Activated T-helper 9 cell treated with anti-CD3 and anti-CD28 coated beads, Interleukin-2, amount 50 U/mL, for 16 hours (primary cell): ENCODE measurements at regions not wholly inside any gene's neighbourhood (a gene's known extent, or its start where the extent isn't known, plus 50 kb on each side); places are given as distances from the start of the nearest gene placed in this dataset.
A peak's percentile ranks its signal among the peaks of the same experiment; 100 is the strongest.
"Not testable (repeated sequence)": the region's sequence is repeated elsewhere in the genome, so short reads cannot be mapped to it uniquely, and the experiment has no call there.

Source experiments
- DNase-seq: peaks from one replicate; pipeline ENCODE4 v3.0.0-alpha.2; 2020; ENCODE audit warnings: low read depth

DNA sequence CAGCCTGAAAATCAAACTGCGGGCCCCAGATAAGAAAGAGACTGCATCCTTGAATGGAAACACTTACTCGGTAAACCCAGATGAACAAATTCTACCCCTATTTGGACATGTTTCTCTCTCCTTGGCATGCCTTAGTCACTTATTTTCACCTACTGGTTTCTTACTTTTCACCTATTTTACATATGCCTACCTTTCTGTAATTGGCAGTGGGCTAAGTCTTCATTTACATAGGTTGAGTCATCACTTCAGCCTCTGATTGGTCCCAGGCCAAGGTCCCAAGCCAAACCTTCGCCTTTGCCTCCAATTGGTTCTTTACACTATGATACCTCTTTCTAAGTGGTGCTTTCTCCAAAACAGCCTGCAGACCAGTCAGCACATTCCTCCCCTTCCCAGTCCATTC, 111.3 kb downstream of the DYRK2 start:
- no peak for DNase-seq

DNA sequence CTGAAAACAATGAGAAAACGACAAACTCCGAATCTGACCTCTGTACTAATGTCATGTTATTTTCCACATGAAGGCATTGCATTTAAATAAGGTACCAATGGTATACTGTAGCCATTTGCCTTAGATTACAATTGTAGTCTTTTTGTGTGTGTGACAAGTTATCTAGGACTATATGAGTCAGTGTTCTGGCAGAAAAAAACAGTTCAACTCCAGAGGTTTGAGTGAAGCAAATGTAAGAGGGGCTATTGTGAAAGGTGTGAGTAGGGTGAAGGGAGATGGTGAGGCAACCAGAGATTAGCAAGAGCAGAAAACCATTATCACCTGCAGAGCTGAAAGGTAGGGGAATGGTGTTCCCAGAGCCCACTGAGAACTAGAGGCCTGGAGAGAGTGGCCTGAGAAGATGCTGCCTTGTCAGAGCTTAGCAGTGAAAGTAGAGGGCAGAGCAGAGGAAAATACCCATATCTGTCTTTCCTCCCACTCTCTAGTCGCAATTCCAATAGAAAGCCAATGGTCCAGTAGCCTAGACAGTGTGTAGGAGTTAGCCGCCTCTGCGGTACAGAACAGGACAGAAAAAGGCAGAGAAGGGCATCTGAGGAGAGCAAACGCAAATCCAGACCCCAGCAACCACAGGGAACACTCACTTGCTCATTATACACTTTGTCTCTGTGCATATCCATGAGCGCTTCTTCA, 112.2 kb downstream of the DYRK2 start:
- no peak for DNase-seq

DNA sequence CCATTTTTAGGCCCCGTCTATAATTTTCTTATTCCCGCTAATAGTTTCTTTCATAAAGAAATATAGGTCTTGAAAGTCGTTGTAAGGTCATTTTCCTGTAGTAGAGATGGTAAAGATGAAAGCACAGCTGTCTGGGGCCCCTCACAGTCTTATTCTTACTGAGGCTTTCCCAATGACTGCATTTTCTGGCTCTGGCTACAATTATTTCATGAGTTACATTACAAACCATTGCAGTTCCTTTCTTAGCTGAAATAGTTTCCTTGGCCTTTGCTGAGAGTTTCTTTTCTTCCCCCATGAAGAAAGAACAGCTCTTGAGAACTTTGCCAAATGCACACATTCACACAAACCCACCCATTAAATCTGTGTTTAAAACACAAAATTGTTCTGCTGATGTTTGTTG, 113.0 kb downstream of the DYRK2 start:
- DNase-seq, result no peak

DNA sequence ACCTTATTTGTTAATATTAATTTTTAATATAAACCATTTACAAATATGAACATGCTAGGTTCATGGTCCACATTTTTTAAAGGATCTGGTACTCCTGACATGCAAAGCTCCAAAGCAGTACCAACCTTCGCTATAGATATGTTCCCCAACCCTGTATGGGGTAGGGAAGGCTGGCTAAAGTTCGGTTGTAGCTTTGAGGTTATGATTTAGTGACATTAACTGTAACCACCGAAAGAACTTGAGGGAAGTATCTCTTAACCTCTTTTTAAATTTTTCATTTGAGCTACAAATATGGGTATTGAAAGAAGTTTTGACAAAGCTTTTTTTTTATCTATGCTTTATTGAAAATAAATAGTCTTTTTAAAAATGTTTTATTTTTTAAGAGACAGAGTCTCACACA, 115.5 kb downstream of the DYRK2 start:
- DNase-seq, result no peak

DNA sequence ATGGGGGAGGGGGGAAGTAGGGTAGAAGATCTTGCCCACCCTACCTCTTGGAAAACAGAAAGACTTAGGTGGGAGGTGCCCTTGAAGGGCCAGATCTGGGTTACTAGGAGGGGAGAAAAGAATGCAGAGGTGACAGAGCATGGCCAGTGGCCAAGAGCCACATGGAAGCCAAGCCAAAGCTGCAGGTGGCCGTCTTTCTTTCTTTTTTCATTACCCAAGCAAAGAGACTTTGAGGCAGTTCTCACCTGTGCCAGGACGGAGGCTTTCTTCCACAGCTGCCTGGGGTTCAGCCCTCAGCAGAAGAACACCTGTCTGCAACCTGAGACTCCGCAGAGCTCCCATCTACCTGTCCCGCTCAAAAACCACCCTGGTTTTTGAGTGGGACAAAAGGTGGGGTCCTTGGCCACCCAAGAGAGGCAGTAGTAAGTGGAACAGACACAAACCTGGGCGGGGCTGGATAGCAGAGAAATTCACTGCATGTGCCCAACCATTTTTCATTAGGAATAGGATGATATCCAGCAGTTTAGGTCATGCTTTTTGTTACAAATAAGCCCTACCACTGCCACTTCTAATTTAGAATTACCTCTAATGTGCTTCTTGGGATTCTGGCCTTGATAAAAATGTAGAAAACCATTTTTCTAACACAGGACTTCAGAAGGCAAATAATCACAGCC, 116.5 kb downstream of the DYRK2 start:
- DNase-seq, result no peak

DNA sequence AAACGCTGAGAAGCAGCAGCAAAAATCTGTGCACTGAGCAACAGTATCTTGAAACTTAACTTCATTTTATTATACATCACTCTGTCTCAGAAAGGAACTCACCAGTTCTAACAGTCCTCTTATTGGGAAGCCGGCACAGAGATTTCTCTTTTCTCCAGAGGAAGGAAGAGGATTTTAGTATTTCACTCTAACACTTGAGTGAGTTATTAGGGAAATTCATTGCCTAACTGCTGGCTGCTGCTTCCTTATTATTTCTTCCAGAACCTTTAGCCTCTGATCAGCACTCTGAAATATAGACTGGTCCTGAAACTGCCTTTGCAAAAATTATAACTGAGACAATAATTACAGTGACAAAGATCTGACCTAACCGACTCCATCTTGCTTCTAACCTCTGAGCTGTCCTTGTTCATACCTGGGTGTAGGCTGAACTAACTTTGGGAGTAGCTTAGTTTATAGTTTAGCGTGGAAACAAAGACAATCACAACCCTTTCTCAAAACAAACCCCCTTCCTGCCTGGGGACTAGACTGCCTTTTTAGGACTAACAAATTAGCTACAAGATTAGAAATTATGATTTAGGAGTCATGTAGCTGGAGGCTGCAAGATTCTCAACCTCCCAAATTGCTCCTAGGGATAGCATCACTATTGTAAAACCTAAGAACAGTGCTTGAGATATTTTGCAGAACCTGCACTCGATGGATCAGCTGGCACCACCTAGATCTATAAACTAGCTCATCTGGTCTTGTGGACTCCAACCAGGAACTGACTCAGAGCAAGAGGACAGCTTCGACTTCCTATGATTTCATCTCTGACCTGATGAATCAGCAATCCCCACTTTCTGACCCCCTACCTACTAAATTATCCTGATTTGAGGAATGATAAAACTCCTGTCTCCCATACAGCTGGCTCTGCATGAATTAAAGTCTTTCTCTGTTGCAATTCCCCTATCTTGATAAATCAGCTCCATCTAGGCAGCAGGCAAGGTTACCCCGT, 117.5 kb downstream of the DYRK2 start:
- DNase-seq, result no peak

DNA sequence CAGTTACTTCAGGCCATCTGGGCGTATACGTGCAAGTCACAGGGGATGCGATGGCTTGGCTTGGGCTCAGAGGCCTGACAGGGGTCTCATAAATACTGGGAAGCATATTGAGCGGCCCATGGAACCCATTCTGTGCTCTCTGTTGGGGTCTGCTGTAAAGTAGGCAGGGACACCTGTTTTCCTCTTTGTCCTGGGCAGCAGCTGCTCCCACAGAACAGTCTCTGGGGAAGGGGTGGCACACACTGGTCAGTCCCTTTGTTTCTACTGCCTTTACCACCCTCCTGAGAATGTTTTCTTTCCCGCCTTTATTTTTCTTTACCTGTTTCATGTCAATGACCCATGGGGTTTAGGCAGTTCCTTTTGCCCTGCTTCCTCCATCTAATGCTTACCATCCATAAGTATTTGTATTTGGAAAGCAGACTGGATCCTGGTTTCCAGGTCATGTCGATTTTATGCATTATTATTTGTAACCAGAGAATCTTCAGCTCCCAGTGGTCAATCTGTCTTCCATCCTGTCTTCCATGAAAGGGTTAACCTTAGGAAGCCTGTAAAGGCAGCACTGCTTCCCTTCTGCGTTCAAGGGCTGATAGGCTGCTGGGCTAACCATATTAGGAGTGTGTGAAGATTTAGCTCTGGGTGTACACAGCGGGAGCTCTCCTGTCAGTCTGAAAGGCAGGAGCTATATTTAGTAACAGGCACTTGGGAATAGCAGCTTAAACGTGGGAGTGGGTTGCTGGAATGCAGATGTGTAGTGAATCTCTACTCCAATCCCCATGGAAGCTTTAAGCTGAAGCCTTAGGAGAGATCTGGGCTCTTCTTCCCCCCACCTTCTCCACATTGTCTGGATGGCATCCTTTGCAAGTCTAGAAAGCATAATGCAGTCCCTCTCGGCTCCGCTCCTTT, 124.0 kb downstream of the DYRK2 start:
- DNase-seq, result no peak

DNA sequence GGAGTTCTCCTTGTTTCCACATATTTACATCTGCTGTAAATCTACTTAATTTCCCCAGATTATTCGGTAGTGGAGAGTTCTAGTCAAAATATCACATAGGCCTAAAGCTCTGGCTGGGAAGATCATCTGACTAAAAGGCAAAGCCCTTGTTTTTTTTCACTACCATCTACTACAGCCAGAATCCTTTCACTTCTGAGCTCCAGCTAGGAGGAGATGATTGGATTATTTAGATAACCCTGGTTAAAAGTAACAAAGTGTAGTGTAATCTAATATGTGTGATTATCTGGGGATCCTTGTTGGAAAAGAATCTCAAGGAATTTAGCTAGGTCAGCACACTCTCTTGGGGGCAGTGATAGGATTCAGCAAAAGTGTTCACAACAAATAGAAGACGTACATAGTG, 125.4 kb downstream of the DYRK2 start:
- DNase-seq, result no peak

DNA sequence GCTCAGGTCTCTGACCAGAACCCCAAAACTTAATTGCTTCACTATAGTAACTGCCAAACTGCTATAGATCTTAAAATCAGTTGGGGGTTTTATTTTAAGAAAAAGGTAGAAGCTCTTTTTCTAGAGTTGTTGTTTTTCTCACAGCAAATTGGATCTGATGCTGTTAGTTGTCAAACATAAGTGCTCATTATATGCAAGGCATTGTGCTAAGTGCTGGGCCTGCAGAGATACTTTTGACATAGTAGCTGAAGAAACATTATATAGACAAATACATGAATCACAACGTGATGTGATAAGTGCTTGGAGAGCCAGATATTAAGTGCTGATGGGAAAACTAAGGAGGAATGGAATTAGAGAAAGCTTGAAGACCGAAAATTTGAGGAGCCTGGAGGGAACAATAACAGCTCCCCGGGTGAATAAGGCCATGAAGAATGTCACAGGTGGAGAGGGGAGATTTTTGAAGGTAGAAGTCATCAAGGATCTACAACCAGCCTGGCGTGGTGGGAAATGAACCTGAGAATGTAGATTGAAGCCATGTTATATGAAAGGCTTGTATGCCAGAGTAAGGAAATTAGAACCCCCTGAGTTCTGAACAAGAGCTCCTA, 126.5 kb downstream of the DYRK2 start:
- DNase-seq, result no peak

DNA sequence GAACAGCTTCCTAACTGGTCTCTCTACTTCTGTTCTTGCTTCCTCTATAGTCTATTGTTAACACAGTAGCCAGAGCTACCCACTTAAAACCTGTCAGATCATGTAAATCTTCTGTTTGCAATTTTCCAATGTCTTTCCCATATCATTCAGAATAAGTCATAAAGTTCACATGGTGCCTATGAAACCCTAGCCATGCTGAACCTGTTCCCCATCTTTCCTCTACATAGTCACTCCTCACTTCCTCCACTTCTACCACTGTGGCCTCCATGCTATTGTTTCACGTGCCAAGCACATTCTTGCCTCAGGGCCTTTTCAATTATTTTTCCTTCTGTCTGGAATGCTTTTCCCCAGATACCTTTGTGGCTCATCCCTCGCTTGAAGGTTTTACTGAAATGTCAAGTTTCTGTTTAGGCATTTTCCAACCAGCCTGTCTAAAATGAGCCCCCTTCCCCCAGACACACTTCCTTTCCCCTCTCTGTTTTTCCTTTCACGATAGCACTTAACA, 132.1 kb downstream of the DYRK2 start:
- no peak for DNase-seq

DNA sequence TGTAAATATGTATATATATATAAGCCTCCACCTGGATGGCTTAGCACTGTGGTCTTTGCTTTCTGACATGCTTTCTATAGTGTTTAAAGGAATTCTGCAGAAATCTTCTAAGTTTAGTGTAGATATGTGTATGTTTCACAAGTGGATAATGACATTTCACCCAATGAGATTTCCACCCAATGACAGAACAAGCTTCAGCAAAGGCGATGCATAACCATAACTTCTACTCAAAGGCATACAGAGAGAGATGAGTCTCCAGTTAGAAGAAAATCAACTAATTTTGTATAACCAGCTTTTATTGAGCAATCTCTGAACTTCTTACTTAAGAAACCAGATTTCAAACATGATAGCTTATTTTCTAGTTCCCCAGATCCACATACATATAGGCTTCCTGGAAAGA, 134.0 kb downstream of the DYRK2 start:
- no peak for DNase-seq

DNA sequence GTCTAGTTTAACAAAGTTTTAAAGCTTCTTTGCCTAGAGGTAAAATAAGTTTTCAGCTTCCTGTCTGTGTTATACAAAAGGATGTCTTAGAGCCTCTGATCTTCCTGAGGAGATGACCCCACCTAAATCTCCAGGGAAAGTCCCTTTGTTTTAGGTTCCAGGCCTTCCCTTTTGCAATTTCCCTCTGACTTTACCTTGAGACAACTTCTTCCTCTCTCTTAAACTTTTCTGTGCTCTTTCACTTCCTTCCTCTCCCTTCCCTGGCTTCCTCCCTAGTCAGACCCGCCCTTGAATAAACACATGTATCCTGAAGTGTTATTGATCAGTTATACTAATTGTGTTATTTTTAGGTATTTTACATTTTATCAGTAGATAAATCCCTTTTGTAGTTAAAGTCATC, 134.8 kb downstream of the DYRK2 start:
- no peak for DNase-seq

DNA sequence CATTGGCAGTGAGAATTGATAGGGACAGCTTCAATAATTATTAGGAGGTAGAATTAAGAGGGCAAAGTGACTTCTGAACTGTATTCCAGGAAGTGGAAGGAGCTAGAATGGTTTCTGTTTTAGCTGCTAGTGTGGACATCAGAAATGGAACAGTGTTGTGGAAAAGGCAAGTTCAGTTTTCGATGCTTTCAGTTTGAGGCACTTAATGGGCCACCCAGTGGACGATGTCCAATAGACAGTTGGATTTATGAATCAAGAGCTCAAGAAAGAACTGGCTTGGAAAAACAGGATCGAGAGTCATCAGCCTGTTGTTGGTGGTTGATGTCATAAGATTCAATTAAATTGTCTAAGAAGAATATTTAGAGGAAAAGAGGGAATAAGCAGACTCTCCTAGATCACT, 136.3 kb downstream of the DYRK2 start:
- no peak for DNase-seq

DNA sequence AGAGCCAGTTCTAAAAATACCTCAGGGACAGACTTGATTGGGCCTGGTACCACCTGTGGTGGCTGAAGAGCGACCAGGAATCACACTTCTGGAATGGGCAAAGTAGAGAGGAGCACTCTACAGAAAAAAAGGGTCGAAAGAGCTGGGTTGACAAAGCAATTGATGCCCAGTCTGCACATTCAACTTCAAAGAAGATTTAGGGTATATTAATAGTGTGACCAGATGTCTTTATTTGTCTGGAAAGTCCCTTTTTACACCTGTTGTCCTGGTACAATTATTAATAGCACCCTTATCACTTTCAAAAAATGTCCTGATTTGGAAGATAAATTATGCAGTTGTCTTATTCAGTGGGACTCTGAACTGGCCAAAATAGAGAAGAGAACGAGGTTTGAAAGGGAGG, 137.5 kb downstream of the DYRK2 start:
- no peak for DNase-seq

DNA sequence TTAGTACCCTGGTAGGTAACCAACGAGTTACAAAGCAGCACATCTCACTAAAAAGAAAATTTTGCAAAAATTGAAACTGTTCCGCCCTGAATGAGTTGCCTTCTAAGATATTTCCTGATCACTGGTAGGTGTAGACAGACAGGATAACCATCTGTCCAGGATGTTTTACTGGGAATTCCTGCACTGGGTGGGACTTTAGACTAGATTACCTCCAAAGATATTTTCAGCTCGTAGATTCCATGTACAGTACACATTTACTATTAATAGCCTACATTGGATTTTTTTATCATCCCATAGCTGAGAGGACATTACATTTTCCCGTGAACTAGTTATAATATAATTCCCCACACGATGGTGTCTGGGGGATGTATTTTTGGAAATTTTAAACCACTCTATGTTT, 139.6 kb downstream of the DYRK2 start:
- DNase-seq, result no peak

DNA sequence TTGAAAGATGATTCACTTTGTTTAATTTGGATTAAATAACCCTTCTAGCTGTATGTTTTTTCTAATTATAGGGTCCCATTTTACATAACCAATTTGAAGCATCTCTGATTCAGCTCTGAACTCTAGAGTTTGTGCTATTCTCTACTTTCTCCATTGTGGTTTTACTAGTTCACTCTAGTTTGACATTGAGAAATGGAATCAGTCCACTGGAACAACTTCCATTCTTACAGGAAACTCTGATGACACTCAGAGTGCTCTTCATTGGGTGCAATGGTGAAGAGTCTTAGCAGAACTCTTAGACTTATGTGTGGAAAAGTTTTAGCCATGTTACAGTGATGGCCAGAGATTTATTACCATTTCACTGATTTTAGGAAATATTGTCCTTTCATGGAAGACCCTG, 140.7 kb downstream of the DYRK2 start:
- no peak for DNase-seq

DNA sequence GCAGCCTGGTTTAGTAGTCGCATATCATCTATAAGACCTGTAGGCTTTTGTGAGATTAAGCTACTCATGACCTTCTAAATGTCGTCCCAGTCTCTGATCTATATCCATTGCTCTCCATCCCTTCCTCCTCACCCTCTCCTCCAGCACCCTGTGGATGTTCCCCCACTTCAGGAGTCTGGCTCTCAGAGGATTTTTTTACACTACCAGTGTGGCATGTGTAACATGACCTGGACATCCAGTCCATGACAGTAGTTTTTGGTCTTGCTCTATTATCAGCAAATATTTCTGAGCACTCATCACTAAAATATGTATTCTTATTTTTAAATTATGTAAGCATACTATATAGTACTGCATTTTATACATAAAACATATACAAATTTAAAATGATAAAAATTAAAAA, 142.1 kb downstream of the DYRK2 start:
- DNase-seq, result no peak

DNA sequence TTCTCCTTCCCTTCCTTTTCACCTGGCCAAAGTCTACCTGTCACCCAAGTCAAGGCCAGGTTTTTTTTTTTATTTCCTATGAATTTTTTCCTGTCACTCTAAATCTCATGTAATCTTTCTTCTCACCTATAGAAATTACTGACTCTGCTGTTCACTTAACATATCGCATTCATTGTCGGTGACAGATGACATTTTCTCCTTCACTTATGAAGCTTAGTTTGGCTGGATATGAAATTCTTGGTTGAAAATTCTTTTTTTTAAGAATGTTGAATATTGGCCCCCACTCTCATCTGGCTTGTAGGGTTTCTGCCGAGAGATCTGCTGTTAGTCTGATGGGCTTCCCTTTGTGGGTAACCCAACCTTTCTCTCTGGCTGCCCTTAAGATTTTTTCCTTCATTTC, 142.8 kb downstream of the DYRK2 start:
- not testable (repeated sequence) for DNase-seq

DNA sequence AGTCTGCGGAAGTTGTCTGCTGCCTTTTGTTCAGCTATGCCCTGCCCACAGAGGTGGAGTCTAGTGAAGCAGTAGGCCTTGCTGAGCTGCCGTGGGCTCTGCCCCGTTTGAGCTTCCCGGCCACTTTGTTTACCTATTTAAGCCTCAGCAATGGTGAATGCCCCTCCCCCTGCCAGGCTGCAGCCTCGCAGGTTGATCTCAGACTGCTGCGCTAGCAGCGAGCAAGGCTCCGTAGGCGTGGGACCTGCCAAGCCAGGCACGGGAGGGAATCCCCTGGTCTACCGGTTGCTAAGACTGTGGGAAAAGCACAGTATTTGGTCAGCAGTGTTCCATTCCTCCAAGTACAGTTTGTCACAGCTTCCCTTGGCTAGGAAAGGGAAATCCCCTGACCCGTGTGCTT, 143.6 kb downstream of the DYRK2 start:
- peak; percentile 2 for DNase-seq

DNA sequence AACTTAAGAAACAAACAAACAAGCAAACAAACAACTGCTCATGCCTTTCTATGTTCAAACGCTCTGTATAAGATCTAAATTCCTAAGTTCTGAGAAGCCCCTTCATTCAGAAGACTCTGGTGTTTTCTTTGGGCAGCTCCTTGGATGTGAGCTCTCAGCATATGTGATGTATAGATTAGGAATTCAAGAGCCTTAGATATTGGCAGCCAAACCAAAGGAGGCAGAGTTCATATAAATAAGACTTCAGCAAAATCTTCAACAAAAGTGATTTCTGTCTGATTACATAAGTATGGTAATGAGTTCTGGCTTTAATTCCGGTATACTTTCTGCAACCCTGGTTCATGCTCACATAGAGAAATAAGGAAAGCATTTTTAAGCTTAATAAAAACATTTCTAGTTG, 145.6 kb downstream of the DYRK2 start:
- DNase-seq, result no peak

DNA sequence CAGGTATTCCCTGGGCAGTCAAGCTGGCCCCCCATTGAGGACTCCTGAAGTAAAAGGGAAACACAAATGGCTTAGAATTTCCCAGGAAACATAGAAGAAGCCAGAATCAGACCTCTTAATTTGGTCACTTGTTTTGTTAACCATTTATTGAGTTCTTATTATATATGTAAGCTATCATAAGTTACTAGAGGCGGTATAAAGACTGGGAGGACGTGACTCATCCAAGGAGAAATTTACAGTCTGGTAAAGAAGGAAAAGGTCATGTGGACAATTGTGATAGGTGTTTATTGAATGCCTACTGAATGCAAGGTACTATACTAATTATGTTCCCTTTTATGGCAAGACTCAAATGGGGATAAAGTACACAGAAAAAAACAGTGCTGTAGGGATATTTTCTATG, 146.7 kb downstream of the DYRK2 start:
- DNase-seq, result no peak
